ENCODE measurements at regions not wholly inside any gene's neighbourhood (a gene's known extent, or its start where the extent isn't known, plus 50 kb on each side); places are given as distances from the start of the nearest gene placed in this dataset.
"Not testable (repeated sequence)": the region's sequence is repeated elsewhere in the genome, so short reads cannot be mapped to it uniquely, and the experiment has no call there.

DNA sequence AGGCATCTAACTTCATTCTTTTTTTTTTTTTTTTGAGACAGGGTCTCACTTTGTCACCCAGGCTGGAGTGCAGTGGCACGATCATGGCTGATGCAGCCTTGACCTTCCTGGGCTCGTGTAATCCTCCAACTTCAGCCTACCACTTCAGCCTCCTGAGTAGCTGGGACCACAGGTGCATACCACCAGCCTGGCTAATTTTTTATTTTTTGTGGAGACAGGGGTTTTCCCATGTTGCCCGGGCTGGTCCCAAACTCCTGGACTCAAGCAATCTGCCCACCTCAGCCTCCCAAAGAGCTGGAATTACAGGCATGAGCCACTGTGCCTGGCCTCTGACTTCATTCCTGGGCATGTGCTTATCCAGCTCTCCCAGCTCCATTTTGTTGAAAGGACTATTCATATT lies 311.9 kb downstream of the RPS24 start:
- TF ChIP-seq, protein P1, sequence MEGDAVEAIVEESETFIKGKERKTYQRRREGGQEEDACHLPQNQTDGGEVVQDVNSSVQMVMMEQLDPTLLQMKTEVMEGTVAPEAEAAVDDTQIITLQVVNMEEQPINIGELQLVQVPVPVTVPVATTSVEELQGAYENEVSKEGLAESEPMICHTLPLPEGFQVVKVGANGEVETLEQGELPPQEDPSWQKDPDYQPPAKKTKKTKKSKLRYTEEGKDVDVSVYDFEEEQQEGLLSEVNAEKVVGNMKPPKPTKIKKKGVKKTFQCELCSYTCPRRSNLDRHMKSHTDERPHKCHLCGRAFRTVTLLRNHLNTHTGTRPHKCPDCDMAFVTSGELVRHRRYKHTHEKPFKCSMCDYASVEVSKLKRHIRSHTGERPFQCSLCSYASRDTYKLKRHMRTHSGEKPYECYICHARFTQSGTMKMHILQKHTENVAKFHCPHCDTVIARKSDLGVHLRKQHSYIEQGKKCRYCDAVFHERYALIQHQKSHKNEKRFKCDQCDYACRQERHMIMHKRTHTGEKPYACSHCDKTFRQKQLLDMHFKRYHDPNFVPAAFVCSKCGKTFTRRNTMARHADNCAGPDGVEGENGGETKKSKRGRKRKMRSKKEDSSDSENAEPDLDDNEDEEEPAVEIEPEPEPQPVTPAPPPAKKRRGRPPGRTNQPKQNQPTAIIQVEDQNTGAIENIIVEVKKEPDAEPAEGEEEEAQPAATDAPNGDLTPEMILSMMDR (IDR thresholded peaks at IDR 0.05) = not testable (repeated sequence)
- not testable (repeated sequence) for TF ChIP-seq POLR2A (IDR thresholded peaks at IDR 0.05)

Measured in thyroid gland (tissue), 4 donors.